Neural cell (in vitro differentiated cells): ENCODE measurements at regions not wholly inside any gene's neighbourhood (a gene's known extent, or its start where the extent isn't known, plus 50 kb on each side); places are given as distances from the start of the nearest gene placed in this dataset.

Experiments used
- H2AFZ ChIP-seq: fragments of 200-600, 300-800 bp; sonication (generic), shearing (Covaris generic); 2 replicates; pipeline ENCODE4 v1.6.0; 2014; ENCODE audit warnings: low read depth, mild to moderate bottlenecking, antibody characterized with exemption, low read length, moderate library complexity
- H3F3A ChIP-seq: fragments of 200-600 bp; shearing (Covaris generic); 2 replicates; pipeline ENCODE4 v1.6.1; 2016; ENCODE audit warnings: mild to moderate bottlenecking, moderate library complexity, mixed read lengths, antibody characterized with exemption, low read length; ENCODE audit not compliant: insufficient read depth, poor library complexity, severe bottlenecking
- H3K27ac ChIP-seq: fragments of 200-600, 300-800 bp; sonication (generic), shearing (Covaris generic); 2 replicates; pipeline ENCODE4 v1.5.1; 2014; ENCODE audit warnings: mild to moderate bottlenecking, low read length, moderate library complexity
- H3K27me3 ChIP-seq: fragments of 300-800, 200-600 bp; sonication (generic), shearing (Covaris generic); 2 replicates; pipeline ENCODE4 v1.6.0; 2014; ENCODE audit warnings: mild to moderate bottlenecking, low read depth, low read length, moderate library complexity; ENCODE audit not compliant: insufficient read depth
- H3K36me3 ChIP-seq: fragments of 300-800, 200-600 bp; sonication (generic), shearing (Covaris generic); 2 replicates; pipeline ENCODE4 v1.5.1; 2014; ENCODE audit warnings: mild to moderate bottlenecking, antibody characterized with exemption, low read length, moderate library complexity; ENCODE audit not compliant: insufficient read depth
- H3K4me2 ChIP-seq: fragments of 300-800, 200-600 bp; sonication (generic), shearing (Covaris generic); 2 replicates; pipeline ENCODE4 v1.6.0; 2014; ENCODE audit warnings: mild to moderate bottlenecking, low read length
- H3K4me3 ChIP-seq: fragments of 300-800, 200-600 bp; sonication (generic), shearing (Covaris generic); 2 replicates; pipeline ENCODE4 v1.5.1; 2014; ENCODE audit warnings: mild to moderate bottlenecking, low read length, moderate library complexity
- H3K79me2 ChIP-seq: fragments of 200-600 bp; shearing (Covaris generic); replicated peaks from 2 replicates; pipeline ENCODE4 v1.6.0; 2014; ENCODE audit warnings: mild to moderate bottlenecking, low read length, moderate library complexity; ENCODE audit not compliant: insufficient read depth
- H3K9ac ChIP-seq: fragments of 300-800, 200-600 bp; sonication (generic), shearing (Covaris generic); 2 replicates; pipeline ENCODE4 v1.6.1; 2016; ENCODE audit warnings: mild to moderate bottlenecking, low read length, mixed read lengths
- H3K9me2 ChIP-seq: fragments of 200-600 bp; shearing (Covaris generic); 2 replicates; pipeline ENCODE4 v1.6.1; 2016; ENCODE audit warnings: mild to moderate bottlenecking, low read length, mixed read lengths; ENCODE audit not compliant: insufficient read depth
- H3K9me3 ChIP-seq: fragments of 200-600, 300-800 bp; sonication (generic), shearing (Covaris generic); 2 replicates; pipeline ENCODE4 v1.6.1; 2016; ENCODE audit warnings: mild to moderate bottlenecking, mixed run types, low read length, moderate library complexity, mixed read lengths
- H4K20me1 ChIP-seq: fragments of 200-600 bp; shearing (Covaris generic); 2 replicates; pipeline ENCODE4 v1.6.1; 2016; ENCODE audit warnings: mild to moderate bottlenecking, mixed run types; ENCODE audit not compliant: insufficient read depth
- EP300 ChIP-seq: fragments of 450-650 bp; conservative IDR thresholded peaks from 2 replicates; pipeline ENCODE4 v1.6.1; 2014; ENCODE audit warnings: antibody characterized with exemption, mild to moderate bottlenecking, moderate library complexity; ENCODE audit not compliant: poor library complexity, severe bottlenecking
- EZH2 ChIP-seq: fragments of 200-600, 300-800 bp; shearing (Covaris generic), sonication (generic); IDR thresholded peaks from 2 replicates; pipeline ENCODE4 v1.6.1; 2014; ENCODE audit warnings: antibody characterized with exemption, low read length, borderline replicate concordance, mild to moderate bottlenecking; ENCODE audit not compliant: insufficient read depth, poor library complexity, severe bottlenecking
- MXI1 ChIP-seq: fragments of 450-650 bp; conservative IDR thresholded peaks from 2 replicates; pipeline ENCODE4 v1.6.1; 2014; ENCODE audit warnings: antibody characterized with exemption, mild to moderate bottlenecking; ENCODE audit not compliant: poor library complexity, severe bottlenecking
- POLR2AphosphoS5 ChIP-seq: IDR thresholded peaks from 2 replicates; pipeline ENCODE4 v1.6.1; 2012
- RAD21 ChIP-seq: fragments of 450-650 bp; conservative IDR thresholded peaks from 2 replicates; pipeline ENCODE4 v1.6.1; 2014; ENCODE audit warnings: antibody characterized with exemption, mild to moderate bottlenecking, moderate library complexity
- SMC3 ChIP-seq: fragments of 450-650 bp; conservative IDR thresholded peaks from 2 replicates; pipeline ENCODE4 v1.6.1; 2014; ENCODE audit warnings: antibody characterized with exemption, mild to moderate bottlenecking, moderate library complexity; ENCODE audit not compliant: poor library complexity
- TAF1 ChIP-seq: IDR thresholded peaks from 2 replicates; pipeline ENCODE4 v1.6.1; 2012; ENCODE audit warnings: low read depth
- TF ChIP-seq, protein P1 (sequence below): fragments of 450-650 bp; IDR thresholded peaks from 2 replicates; pipeline ENCODE4 v1.5.1; 2014; ENCODE audit warnings: antibody characterized with exemption, mild to moderate bottlenecking, moderate library complexity; ENCODE audit not compliant: poor library complexity, severe bottlenecking
- TF ChIP-seq, protein P2 (sequence below): IDR thresholded peaks from 2 replicates; pipeline ENCODE4 v1.6.1; 2012; ENCODE audit warnings: borderline replicate concordance

DNA sequence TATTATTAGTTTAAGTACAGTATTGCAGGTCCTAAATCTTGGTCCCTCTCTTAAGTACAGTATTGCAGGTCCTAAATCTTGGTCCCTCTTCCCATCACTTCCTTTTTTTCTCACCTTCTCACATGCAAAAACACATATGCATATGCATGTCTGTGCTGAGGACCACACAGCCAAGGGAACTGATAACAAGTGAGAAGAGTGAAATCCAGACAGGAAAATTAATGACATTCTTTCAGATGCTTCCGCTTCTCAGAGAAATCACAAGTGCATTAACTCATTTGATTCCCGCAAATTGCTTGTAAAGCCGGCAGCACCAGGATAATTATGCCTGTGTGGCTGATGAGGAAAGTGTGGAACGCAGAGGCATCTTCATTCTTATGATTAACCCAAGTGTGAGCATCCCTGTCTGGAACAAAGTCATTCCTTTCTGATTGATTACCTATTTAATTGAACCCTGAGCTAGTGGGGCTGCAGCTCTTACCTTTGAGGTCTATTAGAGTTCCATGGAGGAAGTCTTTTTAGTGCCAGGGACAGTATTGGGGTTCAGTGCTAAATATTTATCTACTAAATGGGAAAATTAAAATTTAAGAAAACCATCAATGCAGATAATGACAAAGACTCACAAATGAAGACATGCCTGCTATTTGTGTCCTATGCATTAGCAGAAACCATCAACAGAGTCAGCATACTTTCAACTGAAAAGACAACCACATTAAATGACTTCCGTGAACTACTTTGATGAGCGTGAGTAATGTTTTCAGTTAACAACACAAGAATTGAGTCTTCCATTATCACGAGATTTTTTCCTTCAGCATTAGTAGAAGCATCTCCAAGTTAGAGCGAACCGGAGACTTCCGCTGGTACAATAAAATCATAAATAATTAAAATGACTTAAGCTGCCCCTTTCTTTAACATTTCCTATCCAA is 220.4 kb upstream of the SLC35G4 start:
- Histone ChIP-seq H3F3A (no peaks in the 10 kb centered on the region), H3K79me2 (no peaks in the 10 kb centered on the region), H2AFZ (no peak overlapping the region), H3K27ac (peak overlapping the region; percentile 50), H3K9me2 (no peaks in the 10 kb centered on the region), H3K4me2 (no peak overlapping the region), H3K27me3 (no peaks in the 10 kb centered on the region), H4K20me1 (no peaks in the 10 kb centered on the region), H3K36me3 (no peaks in the 10 kb centered on the region), H3K9me3 (no peaks in the 10 kb centered on the region), H3K9ac (no peak overlapping the region), H3K4me3 (peak overlapping the region; percentile 35)
- TF ChIP-seq MXI1 (no peak), SMC3 (no peak), EP300 (no peak), RAD21 (no peak), POLR2AphosphoS5 (no peak), EZH2 (no peak), TAF1 (no peak)
- TF ChIP-seq, protein P1, sequence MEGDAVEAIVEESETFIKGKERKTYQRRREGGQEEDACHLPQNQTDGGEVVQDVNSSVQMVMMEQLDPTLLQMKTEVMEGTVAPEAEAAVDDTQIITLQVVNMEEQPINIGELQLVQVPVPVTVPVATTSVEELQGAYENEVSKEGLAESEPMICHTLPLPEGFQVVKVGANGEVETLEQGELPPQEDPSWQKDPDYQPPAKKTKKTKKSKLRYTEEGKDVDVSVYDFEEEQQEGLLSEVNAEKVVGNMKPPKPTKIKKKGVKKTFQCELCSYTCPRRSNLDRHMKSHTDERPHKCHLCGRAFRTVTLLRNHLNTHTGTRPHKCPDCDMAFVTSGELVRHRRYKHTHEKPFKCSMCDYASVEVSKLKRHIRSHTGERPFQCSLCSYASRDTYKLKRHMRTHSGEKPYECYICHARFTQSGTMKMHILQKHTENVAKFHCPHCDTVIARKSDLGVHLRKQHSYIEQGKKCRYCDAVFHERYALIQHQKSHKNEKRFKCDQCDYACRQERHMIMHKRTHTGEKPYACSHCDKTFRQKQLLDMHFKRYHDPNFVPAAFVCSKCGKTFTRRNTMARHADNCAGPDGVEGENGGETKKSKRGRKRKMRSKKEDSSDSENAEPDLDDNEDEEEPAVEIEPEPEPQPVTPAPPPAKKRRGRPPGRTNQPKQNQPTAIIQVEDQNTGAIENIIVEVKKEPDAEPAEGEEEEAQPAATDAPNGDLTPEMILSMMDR, result no peak
- TF ChIP-seq, protein P2, sequence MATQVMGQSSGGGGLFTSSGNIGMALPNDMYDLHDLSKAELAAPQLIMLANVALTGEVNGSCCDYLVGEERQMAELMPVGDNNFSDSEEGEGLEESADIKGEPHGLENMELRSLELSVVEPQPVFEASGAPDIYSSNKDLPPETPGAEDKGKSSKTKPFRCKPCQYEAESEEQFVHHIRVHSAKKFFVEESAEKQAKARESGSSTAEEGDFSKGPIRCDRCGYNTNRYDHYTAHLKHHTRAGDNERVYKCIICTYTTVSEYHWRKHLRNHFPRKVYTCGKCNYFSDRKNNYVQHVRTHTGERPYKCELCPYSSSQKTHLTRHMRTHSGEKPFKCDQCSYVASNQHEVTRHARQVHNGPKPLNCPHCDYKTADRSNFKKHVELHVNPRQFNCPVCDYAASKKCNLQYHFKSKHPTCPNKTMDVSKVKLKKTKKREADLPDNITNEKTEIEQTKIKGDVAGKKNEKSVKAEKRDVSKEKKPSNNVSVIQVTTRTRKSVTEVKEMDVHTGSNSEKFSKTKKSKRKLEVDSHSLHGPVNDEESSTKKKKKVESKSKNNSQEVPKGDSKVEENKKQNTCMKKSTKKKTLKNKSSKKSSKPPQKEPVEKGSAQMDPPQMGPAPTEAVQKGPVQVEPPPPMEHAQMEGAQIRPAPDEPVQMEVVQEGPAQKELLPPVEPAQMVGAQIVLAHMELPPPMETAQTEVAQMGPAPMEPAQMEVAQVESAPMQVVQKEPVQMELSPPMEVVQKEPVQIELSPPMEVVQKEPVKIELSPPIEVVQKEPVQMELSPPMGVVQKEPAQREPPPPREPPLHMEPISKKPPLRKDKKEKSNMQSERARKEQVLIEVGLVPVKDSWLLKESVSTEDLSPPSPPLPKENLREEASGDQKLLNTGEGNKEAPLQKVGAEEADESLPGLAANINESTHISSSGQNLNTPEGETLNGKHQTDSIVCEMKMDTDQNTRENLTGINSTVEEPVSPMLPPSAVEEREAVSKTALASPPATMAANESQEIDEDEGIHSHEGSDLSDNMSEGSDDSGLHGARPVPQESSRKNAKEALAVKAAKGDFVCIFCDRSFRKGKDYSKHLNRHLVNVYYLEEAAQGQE, result no peak

DNA sequence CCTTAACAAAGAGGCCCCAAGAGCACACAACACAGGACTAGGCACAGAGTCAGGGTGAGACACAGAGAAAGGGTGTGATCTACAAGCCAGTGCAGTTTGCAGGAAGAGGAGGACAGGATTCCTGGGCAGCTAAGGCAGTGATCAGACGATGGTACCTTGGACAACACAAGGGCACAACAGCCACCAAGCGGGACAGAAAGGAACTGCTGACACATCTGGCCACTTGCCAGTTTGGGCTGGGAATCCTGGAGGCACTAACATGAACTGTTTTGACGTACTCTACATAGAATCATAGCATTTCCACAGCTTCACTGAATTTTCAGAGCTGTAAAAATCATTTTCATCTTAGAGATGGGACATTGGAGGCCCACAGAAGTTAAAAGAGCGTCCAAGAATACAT is 221.5 kb upstream of the SLC35G4 start:
- no peak overlapping the region for H2AFZ ChIP-seq
- no peak overlapping the region for H3K4me3 ChIP-seq
- H3K4me2 ChIP-seq, result no peak overlapping the region
- H3K9me2 ChIP-seq, result no peaks in the 10 kb centered on the region
- H3K9ac ChIP-seq, result no peak overlapping the region
- no peaks in the 10 kb centered on the region for H3K36me3 ChIP-seq
- TF ChIP-seq POLR2AphosphoS5 (no peak), SMC3 (no peak), TAF1 (no peak), EZH2 (no peak)
- TF ChIP-seq, protein P1, result no peak
- no peak overlapping the region for H3K27ac ChIP-seq
- no peaks in the 10 kb centered on the region for H3K27me3 ChIP-seq
- no peaks in the 10 kb centered on the region for H3F3A ChIP-seq
- no peaks in the 10 kb centered on the region for H3K9me3 ChIP-seq
- no peaks in the 10 kb centered on the region for H4K20me1 ChIP-seq
- no peaks in the 10 kb centered on the region for H3K79me2 ChIP-seq
